HG03095 (cell line): ENCODE measurements at regions not wholly inside any gene's neighbourhood (a gene's known extent, or its start where the extent isn't known, plus 50 kb on each side); places are given as distances from the start of the nearest gene placed in this dataset.
"Not testable (repeated sequence)": the region's sequence is repeated elsewhere in the genome, so short reads cannot be mapped to it uniquely, and the experiment has no call there.

ENCODE experiments used
- ATAC-seq: cut with Tn5 transposase; IDR thresholded peaks from one replicate; pipeline ENCODE4 v1.9.1; 2021; ENCODE audit warnings: moderate library complexity; ENCODE audit not compliant: unreplicated experiment

DNA sequence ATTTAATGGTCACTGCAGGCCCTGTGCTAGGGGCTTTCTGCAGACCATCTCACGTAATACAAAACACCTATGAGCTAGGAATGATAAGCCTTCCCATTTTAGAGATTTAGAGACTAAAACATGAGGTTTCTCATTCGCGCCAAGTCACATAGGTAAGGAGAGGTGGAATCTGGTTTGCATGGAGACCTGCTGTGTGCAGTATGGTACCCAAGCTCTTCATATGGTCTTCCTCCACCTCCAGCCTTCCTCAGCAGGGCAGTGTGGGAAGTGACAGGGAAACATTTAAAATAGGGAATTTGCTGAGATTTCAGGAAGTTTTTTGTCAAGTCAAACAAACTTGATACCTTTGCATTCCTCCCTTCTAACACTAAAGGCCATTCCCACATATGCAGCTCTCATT lies 337.6 kb downstream of the IL20RB start:
- ATAC-seq: no peak

DNA sequence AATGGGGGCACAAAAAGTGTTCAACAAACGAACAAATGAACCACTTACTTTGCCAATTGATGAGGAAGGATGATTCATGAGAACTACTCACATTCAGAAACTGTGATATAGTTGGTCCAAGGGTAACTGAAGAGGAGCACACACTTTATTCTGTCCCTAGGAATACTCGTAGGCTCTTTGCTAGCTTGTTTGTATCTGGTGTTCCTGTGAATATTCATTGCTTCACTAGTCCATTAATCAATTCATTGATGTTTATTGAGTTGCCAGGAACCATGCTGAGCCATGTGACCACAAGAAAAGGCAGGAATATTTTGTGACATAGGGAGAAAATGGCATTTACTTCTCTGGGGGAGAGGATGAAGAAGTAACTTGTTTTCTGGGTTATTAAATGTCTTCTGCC lies 338.3 kb downstream of the IL20RB start:
- ATAC-seq: no peak

DNA sequence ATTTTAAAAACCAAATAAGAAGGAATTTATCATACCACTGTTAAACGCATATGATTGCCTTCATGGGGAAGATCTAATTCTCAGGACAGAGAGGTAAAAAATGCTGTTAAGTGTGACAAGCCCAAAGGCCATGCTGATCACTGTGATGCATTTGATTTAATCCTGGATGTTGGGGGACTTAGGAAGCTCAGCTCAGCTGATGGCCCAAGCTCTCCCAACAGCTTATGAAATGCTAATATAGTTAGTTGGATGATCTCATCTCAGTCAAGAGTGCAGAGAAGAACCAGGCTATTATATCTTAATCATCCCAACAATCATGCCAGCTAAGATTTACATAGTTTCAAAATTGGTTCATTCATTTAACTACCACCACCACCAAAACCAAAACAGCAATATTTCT lies 340.0 kb downstream of the IL20RB start:
- no peak for ATAC-seq

DNA sequence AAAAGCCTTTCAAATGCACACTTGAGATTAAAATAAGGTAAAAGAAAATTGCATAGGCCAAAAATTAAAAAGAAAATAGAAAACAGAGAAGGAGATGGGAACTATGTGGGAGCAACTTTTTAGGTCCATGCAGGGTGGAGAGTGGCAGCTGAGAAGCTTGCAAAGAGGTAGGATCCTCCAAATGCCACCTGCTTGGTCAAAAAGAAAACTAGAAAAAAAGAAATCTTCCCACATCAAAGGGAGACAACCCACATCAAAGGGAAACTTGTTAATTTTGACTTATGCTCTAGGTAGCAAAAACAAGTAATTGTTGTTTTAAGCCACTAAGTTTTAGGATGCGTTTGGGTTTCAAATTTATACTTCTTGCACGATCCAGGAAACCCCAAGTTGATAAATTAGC lies 342.9 kb downstream of the IL20RB start:
- no peak for ATAC-seq

DNA sequence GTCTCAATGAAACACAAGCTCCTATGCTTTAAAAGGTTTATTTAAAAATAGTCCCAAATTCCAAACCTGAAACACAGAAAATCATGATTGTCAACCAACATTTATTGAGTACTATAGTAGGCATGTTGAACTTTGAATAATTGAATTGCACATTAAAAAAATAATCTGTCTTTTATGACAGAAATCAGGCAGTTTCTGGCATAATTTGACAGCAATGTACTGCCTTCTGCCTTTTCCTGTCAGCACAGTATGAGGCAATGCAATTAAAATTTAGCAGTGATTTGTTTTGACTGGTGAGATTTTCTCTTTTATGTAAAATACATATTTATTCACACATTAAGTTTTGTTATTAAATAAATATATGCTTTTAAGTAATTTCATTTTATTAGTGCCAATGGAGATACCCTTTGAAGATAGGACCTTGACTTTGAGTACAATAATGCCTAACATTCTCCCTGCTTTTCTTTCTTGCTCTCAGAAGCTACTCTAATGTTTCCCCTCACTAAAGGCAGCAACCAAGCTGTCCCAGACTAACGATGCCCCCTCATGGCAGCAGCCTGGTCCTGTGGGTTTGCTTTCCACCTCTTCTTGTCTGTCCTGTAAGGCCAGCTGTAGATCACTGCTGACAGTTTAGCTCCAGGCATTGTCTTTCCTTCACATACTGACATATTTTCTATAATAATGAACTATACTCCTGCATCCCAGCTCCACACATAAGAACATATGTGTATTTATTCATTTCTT lies 346.7 kb downstream of the IL20RB start:
- ATAC-seq: no peak

DNA sequence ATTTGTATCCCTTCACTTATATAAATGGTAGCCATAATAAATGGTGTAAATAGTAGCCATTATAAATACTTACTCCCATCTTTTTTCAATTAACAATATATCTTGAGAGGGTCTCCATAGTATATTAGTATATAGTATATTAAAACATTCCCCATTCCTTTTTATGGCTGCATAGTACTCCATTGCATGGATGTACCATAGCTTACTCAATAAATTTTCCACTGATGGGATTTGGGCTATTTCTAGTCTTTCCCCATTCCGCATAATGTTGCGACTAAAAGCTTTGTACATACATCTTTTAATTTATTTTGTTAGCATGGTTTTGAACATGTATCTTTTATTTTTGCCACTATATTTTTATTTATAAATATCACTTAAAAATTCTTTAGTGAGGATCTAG lies 366.3 kb downstream of the IL20RB start:
- ATAC-seq: no peak

DNA sequence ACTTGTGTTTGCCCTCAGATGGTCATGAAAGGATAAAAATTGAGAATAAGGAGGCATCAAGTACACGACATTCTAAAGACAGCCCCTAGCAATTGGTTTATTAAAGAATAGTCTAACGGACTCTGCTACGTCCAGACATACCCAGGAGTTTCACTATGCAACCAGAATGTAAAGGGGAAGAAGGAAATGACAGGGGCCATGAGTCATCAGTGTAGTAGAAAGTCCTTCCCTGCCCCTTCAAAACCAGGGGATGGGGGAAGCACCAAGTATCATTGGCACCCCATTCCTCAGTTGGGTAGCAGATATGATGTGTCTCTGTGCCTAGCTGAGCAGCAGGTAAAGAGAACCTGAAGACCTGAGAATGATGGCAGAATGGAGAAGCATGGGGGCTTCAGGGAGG lies 367.4 kb downstream of the IL20RB start:
- ATAC-seq: no peak

DNA sequence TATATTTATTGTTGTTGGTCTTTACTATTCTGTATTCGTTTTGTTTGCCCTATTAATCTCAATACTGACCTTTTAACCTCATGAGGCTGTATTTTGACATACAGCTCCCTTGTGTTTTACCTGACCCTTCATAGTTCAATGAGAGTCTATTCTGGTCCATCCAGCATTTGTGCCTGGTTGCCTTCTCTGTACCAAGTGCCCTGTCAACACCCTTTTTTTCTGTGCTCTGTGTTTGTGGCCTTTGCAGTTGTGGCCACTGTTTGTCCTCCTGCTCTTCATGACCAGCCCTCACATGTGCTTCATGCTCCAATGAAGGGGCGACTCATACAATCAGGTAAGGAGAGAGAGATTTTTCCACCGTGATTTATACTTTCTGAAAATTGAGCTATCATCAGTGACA lies 368.2 kb downstream of the IL20RB start:
- no peak for ATAC-seq

DNA sequence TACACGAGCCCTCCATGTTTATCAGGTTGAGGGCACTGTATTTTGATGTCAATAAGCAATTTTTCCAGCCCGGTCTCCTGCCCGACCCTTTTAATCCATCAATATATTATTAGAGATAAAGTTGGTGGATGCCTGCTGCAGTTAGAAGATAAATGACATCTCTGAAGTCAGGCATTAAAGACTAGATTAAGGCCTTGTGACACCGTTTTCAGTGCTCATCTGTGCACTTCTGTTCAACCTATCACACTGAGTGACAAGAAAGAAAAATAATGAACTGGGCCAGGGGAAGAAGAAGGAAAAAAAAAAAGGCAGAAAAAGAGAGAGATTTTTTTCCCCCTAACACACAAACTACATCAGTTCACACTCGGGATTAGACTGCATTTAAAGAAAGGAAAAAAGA lies 371.8 kb downstream of the IL20RB start:
- no peak for ATAC-seq

DNA sequence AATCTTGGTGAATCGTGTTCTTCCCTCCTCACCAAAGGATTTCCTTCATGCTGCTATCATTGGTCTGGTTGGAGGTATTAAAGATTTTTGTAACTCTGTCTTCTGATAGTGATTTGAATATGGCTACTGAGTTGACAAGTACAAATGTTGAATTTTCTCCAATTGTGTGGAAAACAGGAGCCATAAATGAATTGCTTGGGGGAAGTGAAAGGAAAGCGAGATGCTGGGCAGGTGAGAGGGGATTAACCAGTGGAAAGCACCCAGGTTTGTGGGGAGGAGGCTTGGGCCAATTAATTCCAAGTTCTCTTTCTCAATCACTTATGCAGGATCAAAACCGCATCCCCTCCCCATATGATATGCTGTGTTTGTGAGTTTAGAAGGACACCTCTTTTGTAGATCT lies 372.5 kb downstream of the IL20RB start:
- no peak for ATAC-seq

DNA sequence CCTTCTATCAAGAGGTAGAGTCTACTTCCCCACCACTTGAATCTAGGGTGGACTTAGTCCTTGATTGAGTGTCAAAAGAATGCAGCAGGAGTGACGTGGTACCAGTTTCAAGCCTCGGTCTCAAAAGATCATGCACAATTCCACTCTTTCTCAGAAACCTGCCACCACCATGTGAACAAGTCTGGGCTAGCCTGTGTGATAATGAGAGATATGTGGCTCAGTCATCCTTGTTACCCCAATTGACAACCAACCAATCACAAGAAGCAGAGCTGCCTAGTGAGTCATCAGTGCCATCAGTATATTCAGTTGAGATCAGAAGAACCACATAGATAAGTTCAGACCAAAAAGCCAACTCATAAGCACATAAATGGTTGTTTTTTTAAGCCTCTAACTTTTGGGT lies 374.5 kb downstream of the IL20RB start:
- ATAC-seq: no peak

DNA sequence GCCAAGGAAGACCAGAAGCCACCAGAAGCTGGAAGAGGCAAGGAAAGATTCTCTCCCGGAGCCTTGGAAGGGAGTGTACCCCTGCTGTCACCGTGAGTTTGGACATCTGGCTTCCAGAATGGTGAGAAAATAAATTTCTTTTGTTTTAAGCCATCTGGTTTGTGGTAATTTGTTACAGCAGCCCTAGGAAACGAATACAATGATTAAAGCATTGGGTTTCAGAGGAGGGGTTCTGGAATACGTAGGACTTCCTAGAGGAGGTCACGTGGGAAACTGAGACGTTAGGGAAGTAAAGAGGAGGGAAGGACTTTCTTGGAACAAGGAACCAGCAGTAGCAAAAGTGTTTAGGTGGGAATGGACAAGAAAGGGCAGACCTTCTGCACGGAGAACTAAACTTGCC lies 377.7 kb downstream of the IL20RB start:
- ATAC-seq: no peak

DNA sequence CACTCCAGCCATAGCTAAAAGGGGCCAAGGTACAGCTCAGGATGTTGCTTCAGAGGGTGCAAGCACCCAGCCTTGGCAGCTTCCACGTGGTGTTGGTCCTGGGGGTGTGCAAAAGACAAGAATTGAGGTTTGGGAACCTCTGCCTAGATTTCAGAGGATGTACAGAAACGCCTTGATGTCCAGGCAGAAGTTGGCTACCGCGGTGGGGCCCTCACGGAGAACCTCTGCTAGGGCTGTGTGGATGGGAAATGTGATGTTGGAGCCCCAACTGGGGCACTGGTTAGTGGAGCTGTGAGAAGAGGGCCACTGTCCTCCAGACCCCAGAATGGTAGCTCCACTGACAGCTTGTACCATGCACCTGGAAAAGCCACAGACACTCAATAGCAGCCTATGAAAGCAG lies 380.6 kb downstream of the IL20RB start:
- not testable (repeated sequence) for ATAC-seq

DNA sequence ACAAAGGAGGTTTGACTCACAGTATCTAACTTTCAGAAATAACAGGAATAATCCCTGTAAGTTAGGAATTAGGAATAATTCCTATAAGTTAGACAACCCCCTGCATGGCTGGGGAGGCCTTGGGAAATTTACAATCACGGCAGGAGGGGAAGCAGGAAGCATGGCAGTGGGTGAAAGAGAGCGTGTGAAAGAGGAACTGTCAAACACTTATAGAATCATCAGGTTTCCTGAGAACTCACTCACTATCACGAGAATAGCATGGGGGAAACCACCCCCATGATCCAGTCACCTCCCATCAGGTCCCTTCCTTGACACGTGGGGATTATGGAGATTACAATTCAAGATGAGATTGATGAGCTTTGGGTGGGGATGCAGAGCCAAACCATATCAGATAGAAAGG lies 385.5 kb downstream of the IL20RB start:
- no peak for ATAC-seq

DNA sequence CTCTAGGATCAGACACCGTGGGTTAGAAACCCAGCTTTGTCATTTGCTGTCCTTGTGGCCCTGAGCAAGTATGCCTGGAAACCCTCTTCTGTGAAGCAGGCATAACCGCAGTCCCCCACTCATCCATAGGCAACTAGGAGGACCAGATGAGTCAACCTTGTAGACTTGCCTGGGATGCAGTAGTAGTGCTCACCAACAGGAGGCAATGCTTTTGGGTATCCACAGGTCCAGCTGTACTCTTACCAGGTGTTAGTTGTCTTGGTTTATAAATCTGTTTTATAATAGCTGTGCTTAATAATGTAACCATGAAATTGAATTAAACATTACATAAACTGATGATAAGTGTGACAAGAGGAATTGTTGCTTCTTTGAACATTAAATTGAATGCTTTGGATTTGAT lies 389.3 kb downstream of the IL20RB start:
- ATAC-seq: no peak

DNA sequence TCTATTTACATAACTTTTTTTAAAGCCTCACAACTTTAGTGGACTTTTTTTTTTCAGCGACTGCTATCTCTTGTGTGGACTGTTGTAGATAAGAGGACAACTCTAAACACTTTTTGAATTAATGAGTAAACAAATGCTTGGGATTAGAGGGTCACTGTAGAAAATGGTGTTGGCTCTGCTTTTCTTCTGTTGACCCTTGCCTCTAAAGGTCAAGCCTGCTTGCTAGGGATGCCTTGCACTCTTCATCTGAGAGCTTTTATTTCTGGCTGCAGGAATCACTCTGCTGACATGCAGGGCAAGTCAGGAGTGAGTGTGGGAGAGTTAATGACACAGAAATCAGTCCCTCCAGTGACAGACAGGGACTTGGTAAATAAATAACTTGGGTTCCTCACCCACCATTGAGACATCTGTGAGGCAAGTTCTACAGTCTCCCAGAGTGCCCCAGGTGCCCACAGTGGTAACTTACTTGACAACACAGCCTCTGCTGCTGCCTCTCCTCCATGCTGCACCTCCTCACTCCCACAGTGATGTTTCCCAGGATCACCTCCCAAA lies 390.1 kb downstream of the IL20RB start:
- ATAC-seq: no peak

DNA sequence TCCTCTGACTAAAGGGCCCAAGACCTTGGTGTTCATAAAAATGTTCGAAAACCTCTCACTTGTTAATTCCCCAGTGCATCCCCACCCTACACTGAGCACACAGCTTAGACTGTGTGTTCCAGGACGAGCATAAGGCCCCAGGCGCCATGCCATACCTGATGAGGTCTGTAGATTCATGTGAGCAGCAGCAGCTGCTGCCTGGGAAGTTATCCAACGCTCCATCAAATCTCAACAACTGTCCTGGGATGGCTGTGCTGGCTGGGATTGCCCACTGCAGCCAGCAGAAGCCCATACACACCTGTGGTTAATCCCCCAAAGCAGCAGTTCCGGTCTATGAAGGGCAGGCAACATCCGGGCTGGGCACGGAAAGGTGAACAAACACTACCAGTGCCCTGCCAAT lies 391.2 kb downstream of the IL20RB start:
- ATAC-seq: no peak

DNA sequence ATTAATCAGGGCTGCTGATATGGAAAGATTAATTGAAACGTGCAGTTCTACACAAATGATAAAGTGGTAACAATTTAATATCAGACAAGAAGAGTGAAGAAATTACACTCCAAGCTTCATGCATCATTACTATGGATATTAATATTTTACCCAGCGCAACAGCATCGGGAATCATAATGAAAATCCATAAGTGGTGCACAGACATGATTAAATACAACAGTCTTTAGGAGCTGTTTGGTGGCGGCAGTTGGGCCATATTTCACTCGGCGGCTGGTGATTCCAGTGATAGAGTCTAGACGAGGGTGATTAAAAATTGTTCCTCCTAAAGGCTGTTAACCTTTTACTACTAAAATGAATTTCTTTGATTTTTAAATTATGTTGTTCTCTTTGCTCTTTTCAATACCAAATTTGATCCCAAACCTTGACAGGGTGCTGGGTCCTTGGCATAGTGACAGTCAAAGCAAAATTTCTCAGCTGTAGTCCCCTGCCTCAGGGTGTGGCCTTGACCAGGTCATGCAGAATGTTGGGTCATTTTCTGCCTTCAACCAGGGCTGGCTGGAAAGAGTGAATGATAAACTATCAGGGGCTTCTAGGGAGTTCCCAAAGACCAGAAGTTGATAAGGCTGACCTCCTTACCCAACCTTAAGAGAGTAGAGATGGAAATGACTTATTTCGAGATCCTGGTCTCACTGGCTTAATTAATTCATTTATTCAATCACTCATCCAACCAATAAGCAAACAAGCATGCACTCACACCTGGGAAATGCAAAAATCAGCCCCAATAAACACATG lies 392.0 kb downstream of the IL20RB start:
- no peak for ATAC-seq

DNA sequence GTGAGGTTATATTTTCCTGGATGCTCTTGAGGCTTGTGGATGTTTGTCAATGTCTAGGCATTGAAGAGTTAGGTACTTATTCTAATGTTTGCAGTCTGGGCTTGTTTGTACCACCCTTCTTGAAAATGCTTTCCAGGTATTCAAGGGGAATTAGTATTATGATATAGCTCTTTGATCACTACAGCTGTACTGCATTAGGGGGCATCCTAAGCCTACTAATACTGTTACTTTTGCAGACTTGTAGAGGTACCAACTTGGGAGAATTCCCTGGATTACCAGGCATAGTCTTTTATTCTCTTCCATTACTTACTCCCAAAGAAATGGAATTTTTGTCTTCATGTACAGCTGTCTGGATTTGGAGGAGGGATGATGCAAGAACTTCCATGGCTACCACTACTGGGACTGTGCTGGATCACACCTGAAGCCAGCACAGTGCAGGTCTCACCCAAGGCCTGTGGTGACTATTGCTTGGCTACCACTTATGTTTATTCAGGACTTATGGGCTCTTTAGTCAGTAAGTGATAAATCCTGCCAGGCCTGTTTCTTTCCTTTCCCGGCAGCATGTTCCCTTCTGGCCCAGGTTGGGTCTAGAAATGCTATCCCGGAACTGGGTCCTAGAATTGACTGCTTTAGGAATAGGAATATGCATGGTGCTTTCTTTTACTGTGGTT lies 402.9 kb downstream of the IL20RB start:
- no peak for ATAC-seq

DNA sequence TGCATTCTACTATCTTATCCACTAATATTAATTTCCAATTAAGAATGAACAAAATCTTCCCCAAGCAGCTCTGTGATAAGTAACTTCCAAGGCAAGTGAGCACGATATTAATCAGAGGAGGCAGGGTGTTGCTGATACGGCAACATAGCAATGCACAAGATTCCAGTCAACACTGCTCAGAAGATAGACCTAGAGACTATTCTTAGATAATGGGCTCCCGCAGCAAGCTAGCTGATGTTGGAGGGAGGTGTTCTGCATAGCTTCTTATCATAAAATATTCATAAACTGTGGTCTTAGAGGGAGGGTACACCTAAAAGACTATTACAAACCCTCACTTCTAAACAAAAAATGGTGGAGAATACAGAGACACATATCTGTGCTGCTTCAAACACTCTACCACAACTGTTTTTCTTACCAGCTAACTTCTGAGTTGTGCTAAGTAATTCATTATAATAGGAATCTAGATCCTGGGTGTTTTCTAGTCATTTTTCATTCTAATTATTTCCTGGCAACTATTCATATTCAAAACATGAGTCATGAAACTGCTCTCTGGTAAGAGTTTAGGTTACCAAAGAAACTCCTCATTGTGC lies 382.0 kb upstream of the SOX14 start:
- no peak for ATAC-seq

DNA sequence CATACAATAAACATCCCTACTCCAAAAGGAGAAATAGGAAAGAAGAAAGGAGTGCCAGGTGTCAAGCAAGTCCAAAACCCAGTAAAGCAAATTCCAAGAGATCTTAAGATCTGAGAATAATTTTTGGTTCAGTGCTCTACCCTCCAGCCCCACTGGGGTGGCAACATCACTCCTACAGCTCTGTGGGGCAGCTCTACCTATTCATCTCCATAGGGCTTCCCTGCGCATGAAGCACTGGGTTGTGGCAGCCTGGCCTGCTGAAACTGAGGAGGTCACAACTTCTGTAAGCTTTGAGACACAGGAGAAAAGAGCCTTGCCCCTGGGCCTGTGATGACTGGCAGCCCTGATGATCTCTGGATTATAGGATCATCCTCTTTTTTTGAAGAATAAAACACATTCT lies 378.2 kb upstream of the SOX14 start:
- no peak for ATAC-seq
